Adrenal gland (tissue), 9 donors: ENCODE measurements at regions not wholly inside any gene's neighbourhood (a gene's known extent, or its start where the extent isn't known, plus 50 kb on each side); places are given as distances from the start of the nearest gene placed in this dataset.

ENCODE experiments used
- DNase-seq, 7 donors: peaks; one replicate each; pipeline ENCODE4 v3.0.0-alpha.2; 2019 to 2020
- H3K27ac ChIP-seq, 5 donors: fragments of 200-600 bp; sonication (generic) in 4 of 5; 1 replicate in 3 of 5; 2 replicates in 2 of 5; pipeline versions ENCODE4 v1.5.1 to v1.8.0; 2016 to 2020; ENCODE audit warnings: mild to moderate bottlenecking in 1 of 5
- H3K27me3 ChIP-seq: fragments of 200-600 bp; 2 replicates; pipeline ENCODE4 v1.8.0; 2021
- H3K36me3 ChIP-seq, 2 donors: fragments of 200-600 bp; replicated peaks in 1 of 2; 1 replicate in 1 of 2; 2 replicates in 1 of 2; pipeline versions ENCODE4 v1.5.1 to v1.8.0; 2018 to 2022
- H3K4me1 ChIP-seq, 2 donors: fragments of 200-600 bp; replicated peaks in 1 of 2; 1 replicate in 1 of 2; 2 replicates in 1 of 2; pipeline versions ENCODE4 v1.5.1 to v1.8.0; 2018 to 2021
- H3K4me3 ChIP-seq, 4 donors: fragments of 200-600 bp; sonication (generic) in 3 of 4; one replicate each; pipeline ENCODE4 v1.5.1; 2016 to 2018
- H3K9me3 ChIP-seq, 3 donors: fragments of 200-600 bp; sonication (generic) in 1 of 3; replicated peaks in 1 of 3; 1 replicate in 2 of 3; 2 replicates in 1 of 3; pipeline versions ENCODE4 v1.5.1 to v1.8.0; 2016 to 2021
- POLR2A ChIP-seq, 2 donors: fragments of 450-650 bp; IDR thresholded peaks; one replicate each; pipeline ENCODE4 v1.6.1; 2017; ENCODE audit warnings: antibody characterized with exemption in 2 of 2, mild to moderate bottlenecking in 2 of 2, moderate library complexity in 1 of 2
- WGBS, 4 donors: extraction: QIAGEN DNeasy Blood & Tissue Kit in 2 of 4; methylation state at CpG; one replicate each; pipeline versions ENCODE4 v1.1.5 to v1.1.7; 2013 to 2017; 5-methylcytosine and 5-hydroxymethylcytosine counted together
- intact Hi-C, 2 donors: fragments of 100-400 bp; cut with DNase I; formaldehyde crosslinking; loops; one replicate each; pipeline versions ENCODE4 v1.14.1 to v1.15.0; 2022 to 2023
- TF ChIP-seq, protein P1 (sequence below), 6 experiments: fragments of 450-650 bp in 4 of 6; fragments of 200-600 bp in 2 of 6; sonication (generic) in 1 of 6; IDR thresholded peaks; 1 replicate in 5 of 6; 2 replicates in 1 of 6; pipeline versions ENCODE4 v1.5.1 to v1.8.0; 2016 to 2021; ENCODE audit warnings: antibody characterized with exemption in 6 of 6, mild to moderate bottlenecking in 2 of 6, moderate library complexity in 1 of 6
- donor health status: healthy with polysubstance abuse.
- donor health status: Bipolar disorder and iron deficiency.
- donor health status: DM: yes; HTN: yes; CAD: no.
- donor health status: DM: no; HTN: no; CAD: no.
- donor health status: DM: no; HTN: no; CAD: no.

DNA sequence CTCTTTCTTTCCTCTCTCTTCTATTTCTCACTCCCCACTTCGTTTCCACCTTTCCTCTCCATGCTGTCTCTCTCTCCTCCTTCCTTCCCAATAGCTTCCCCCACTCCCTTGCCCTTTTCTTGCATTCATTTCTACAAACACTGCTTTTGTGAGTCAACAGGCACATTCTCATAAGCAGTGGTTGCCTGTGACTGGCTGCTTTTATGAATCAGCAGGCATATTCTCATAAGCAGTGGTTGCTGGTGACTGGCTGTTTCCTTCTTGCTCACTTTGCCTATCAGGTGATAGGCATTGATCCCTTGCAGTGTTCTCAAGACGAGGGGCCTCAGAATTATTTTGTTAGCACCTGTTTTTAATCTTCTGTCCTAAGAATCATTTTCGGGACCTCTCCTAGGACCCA lies 116.1 kb upstream of the ACTBL2 start:
- TF ChIP-seq, protein P1, sequence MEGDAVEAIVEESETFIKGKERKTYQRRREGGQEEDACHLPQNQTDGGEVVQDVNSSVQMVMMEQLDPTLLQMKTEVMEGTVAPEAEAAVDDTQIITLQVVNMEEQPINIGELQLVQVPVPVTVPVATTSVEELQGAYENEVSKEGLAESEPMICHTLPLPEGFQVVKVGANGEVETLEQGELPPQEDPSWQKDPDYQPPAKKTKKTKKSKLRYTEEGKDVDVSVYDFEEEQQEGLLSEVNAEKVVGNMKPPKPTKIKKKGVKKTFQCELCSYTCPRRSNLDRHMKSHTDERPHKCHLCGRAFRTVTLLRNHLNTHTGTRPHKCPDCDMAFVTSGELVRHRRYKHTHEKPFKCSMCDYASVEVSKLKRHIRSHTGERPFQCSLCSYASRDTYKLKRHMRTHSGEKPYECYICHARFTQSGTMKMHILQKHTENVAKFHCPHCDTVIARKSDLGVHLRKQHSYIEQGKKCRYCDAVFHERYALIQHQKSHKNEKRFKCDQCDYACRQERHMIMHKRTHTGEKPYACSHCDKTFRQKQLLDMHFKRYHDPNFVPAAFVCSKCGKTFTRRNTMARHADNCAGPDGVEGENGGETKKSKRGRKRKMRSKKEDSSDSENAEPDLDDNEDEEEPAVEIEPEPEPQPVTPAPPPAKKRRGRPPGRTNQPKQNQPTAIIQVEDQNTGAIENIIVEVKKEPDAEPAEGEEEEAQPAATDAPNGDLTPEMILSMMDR (IDR thresholded peaks at IDR 0.05): no peak
- TF ChIP-seq POLR2A (IDR thresholded peaks at IDR 0.05): no peak
- Histone ChIP-seq H3K4me3 (no peak overlapping the region), H3K9me3 (no peaks in the 10 kb centered on the region), H3K4me1 (no peaks in the 10 kb centered on the region), H3K27ac (no peak overlapping the region), H3K27me3 (no peaks in the 10 kb centered on the region), H3K36me3 (no peaks in the 10 kb centered on the region)
- intact Hi-C loops: no loop called here
- no peak for DNase-seq
- WGBS, 4 donors: 67 to 76% (median 71%) methylated on average over 3 of the region's 3 CpGs

DNA sequence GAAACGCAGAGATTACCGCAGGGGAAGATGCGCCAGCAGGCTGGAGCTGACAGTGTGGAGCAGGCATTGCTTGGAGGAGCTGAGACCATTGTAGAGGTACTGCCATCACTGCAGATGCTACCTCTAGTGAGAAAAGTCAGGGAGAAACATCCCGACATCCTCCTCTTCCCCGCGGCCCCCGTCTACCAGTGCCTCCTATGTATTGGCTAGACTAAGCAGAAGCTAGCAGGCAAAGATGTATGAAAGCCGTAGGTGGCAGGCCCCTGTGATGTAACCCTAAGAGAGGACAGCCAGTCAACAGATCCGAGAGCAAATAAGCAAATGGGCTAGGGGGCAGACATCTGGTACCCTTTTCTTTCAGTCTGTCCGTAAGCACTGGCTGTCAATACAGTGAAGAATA lies 115.5 kb upstream of the ACTBL2 start:
- intact Hi-C loops: no loop called here

DNA sequence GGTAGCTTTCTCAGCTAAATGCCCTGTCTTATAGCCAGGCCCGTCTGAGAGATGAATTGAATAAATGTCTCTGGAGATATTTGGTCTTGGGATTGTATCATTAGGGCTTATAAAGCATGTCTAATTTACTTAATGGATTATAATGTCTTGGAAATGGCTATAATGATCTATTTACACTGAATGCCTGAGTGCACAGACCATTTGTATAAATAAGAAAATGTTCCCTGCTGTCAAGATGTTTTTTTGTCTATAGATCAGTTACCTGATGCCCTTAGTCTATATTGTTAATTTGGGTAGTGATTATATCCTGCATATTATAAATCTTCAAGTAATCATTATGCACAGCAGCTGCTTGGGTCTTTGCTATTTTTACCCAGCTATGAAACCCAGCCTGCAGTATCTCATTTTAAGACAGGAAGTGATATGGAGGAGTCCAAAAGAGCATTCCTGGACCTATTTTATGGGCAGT lies 112.9 kb upstream of the ACTBL2 start:
- DNase-seq: no peak
- no peaks in the 10 kb centered on the region for H3K36me3 ChIP-seq
- no peaks in the 10 kb centered on the region for H3K4me1 ChIP-seq
- no peaks in the 10 kb centered on the region for H3K27me3 ChIP-seq
- 58 to 72% (median 64%) methylated on average over 1 of the region's 1 CpG for WGBS, 4 donors
- H3K9me3 ChIP-seq: no peaks in the 10 kb centered on the region
- H3K4me3 ChIP-seq: no peak overlapping the region
- intact Hi-C loops: no loop called here
- TF ChIP-seq, protein P1 (IDR thresholded peaks at IDR 0.05): no peak
- TF ChIP-seq POLR2A (IDR thresholded peaks at IDR 0.05): no peak
- H3K27ac ChIP-seq: no peak overlapping the region

More for the DNA sequence above, 115.5 kb upstream of the ACTBL2 start:
- Histone ChIP-seq H3K27me3 (no peaks in the 10 kb centered on the region), H3K4me1 (no peaks in the 10 kb centered on the region), H3K27ac (no peak overlapping the region), H3K36me3 (no peaks in the 10 kb centered on the region), H3K9me3 (no peaks in the 10 kb centered on the region), H3K4me3 (no peak overlapping the region)
- no peak for DNase-seq
- TF ChIP-seq, protein P1 (IDR thresholded peaks at IDR 0.05): no peak
- TF ChIP-seq POLR2A (IDR thresholded peaks at IDR 0.05): no peak
- WGBS, 4 donors: 80 to 93% (median 87%) methylated on average over 10 of the region's 10 CpGs

DNA sequence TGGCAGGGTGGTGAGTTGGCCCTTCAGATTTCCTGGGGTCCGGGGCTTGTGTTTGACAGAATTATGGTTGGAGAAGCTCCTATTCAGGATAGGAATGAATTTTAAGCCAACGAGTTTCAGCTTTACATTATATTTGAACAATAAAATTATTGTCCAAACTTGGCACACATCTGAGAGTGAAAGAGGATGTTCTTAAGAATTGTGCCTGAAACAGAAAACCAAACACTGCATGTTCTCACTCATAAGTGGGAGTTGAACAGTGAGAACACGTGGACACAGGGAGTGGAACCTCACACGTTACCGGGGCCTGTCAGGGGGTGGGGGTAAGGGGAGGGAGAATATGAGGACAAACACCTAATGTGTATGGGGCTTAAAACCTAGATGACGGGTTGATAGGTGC lies 111.8 kb upstream of the ACTBL2 start:
- Histone ChIP-seq H3K36me3 (no peaks in the 10 kb centered on the region), H3K27ac (no peak overlapping the region), H3K4me3 (no peak overlapping the region), H3K9me3 (no peaks in the 10 kb centered on the region), H3K4me1 (no peaks in the 10 kb centered on the region), H3K27me3 (no peaks in the 10 kb centered on the region)
- WGBS, 4 donors: 74 to 83% (median 76%) methylated on average over 6 of the region's 6 CpGs
- DNase-seq: no peak
- TF ChIP-seq POLR2A (IDR thresholded peaks at IDR 0.05): no peak
- TF ChIP-seq, protein P1 (IDR thresholded peaks at IDR 0.05): no peak
- intact Hi-C loops: no loop called here
